WERI-Rb-1 (cell line): ENCODE measurements at regions not wholly inside any gene's neighbourhood (a gene's known extent, or its start where the extent isn't known, plus 50 kb on each side); places are given as distances from the start of the nearest gene placed in this dataset.

Source experiments
- DNase-seq: peaks from one replicate; pipeline ENCODE4 v3.0.0-alpha.2; 2020
- H3K27ac ChIP-seq: fragments of 250-450 bp; sonication (Bioruptor Pico); 2 replicates; pipeline ENCODE4 v1.5.1; 2020; ENCODE audit warnings: mild to moderate bottlenecking, moderate library complexity
- H3K27me3 ChIP-seq: fragments of 250-450 bp; sonication (Bioruptor Pico); 2 replicates; pipeline ENCODE4 v1.5.1; 2021; ENCODE audit warnings: mild to moderate bottlenecking, low read depth, moderate library complexity; ENCODE audit not compliant: insufficient read depth, severe bottlenecking
- H3K36me3 ChIP-seq: fragments of 250-450 bp; sonication (Bioruptor Pico); 2 replicates; pipeline ENCODE4 v1.5.1; 2020; ENCODE audit warnings: mild to moderate bottlenecking, moderate library complexity
- H3K4me3 ChIP-seq: 2 replicates; pipeline ENCODE4 v1.5.1; 2011; ENCODE audit warnings: low read depth, mild to moderate bottlenecking, control low read depth, low read length
- H3K9me3 ChIP-seq: fragments of 250-450 bp; sonication (Bioruptor Pico); 2 replicates; pipeline ENCODE4 v1.5.1; 2021; ENCODE audit warnings: mild to moderate bottlenecking, moderate library complexity; ENCODE audit not compliant: severe bottlenecking
- CTCF ChIP-seq: IDR thresholded peaks from 2 replicates; pipeline ENCODE4 v1.5.1; 2011; ENCODE audit warnings: low read depth, mild to moderate bottlenecking, control low read depth, inconsistent platforms, low read length

- no peak for DNase-seq
- Histone ChIP-seq H3K27ac (no peak overlapping the region), H3K9me3 (no peaks in the 10 kb centered on the region), H3K27me3 (no peaks in the 10 kb centered on the region), H3K4me3 (no peak overlapping the region), H3K36me3 (no peaks in the 10 kb centered on the region)
- TF ChIP-seq CTCF = no peak
Measured at GRCh38 chr13:30561511-30561910, 56.2 kb upstream of the USPL1 start.

GRCh38 chr13:30564489-30564888 is 53.2 kb upstream of the USPL1 start:
- no peak for TF ChIP-seq CTCF
- H3K36me3 ChIP-seq = no peaks in the 10 kb centered on the region
- no peaks in the 10 kb centered on the region for H3K9me3 ChIP-seq
- no peak for DNase-seq
- H3K4me3 ChIP-seq = no peak overlapping the region
- H3K27me3 ChIP-seq = no peaks in the 10 kb centered on the region
- no peak overlapping the region for H3K27ac ChIP-seq

- Histone ChIP-seq H3K4me3 (no peak overlapping the region), H3K27ac (no peak overlapping the region), H3K9me3 (no peaks in the 10 kb centered on the region), H3K27me3 (no peaks in the 10 kb centered on the region), H3K36me3 (no peaks in the 10 kb centered on the region)
- no peak for DNase-seq
- no peak for TF ChIP-seq CTCF
Measured at GRCh38 chr13:30565658-30566057, 52.1 kb upstream of the USPL1 start.

- TF ChIP-seq CTCF = no peak
- DNase-seq = no peak
- Histone ChIP-seq H3K36me3 (no peaks in the 10 kb centered on the region), H3K27ac (no peak overlapping the region), H3K9me3 (no peaks in the 10 kb centered on the region), H3K27me3 (no peaks in the 10 kb centered on the region), H3K4me3 (no peak overlapping the region)
Measured at GRCh38 chr13:30567072-30567471, 50.6 kb upstream of the USPL1 start.
